Upper lobe of left lung (tissue), 6 donors: ENCODE measurements at regions not wholly inside any gene's neighbourhood (a gene's known extent, or its start where the extent isn't known, plus 50 kb on each side); places are given as distances from the start of the nearest gene placed in this dataset.

ENCODE experiments used
- ATAC-seq, 2 donors: fragments of 200-7000 bp; cut with Tn5 transposase; one replicate each; pipeline ENCODE4 v1.9.1; 2022; ENCODE audit warnings: mild to moderate bottlenecking in 2 of 2, moderate library complexity in 2 of 2; ENCODE audit not compliant: low FRiP score in 2 of 2
- DNase-seq, 2 donors: peaks; one replicate each; pipeline ENCODE4 v3.0.0-alpha.2; 2019 to 2020
- H3K27ac ChIP-seq, 4 donors: fragments of 200-600 bp; sonication (generic); one replicate each; pipeline ENCODE4 v1.5.1; 2016 to 2019
- H3K27me3 ChIP-seq, 4 donors: fragments of 200-600 bp; sonication (generic); one replicate each; pipeline ENCODE4 v1.5.1; 2017 to 2019
- H3K36me3 ChIP-seq, 4 donors: fragments of 200-600 bp; sonication (generic); one replicate each; pipeline ENCODE4 v1.5.1; 2016 to 2019
- H3K4me1 ChIP-seq, 4 donors: fragments of 200-600 bp; sonication (generic); one replicate each; pipeline ENCODE4 v1.5.1; 2018 to 2019
- H3K4me3 ChIP-seq, 4 donors: fragments of 200-600 bp; sonication (generic); one replicate each; pipeline ENCODE4 v1.5.1; 2017 to 2019; ENCODE audit warnings: mild to moderate bottlenecking in 2 of 4, moderate library complexity in 1 of 4
- H3K9me3 ChIP-seq, 4 donors: fragments of 200-600 bp; sonication (generic); one replicate each; pipeline ENCODE4 v1.5.1; 2018 to 2019
- CTCF ChIP-seq, 6 experiments: fragments of 450-650 bp in 4 of 6; fragments of 200-600 bp in 2 of 6; sonication (generic) in 2 of 6; IDR thresholded peaks; one replicate each; pipeline ENCODE4 v1.5.1; 2016 to 2019; ENCODE audit warnings: antibody characterized with exemption in 6 of 6
- EP300 ChIP-seq, 4 donors: sonication (generic); formaldehyde crosslinking; IDR thresholded peaks; one replicate each; pipeline ENCODE4 v1.5.1; 2017; ENCODE audit warnings: antibody characterized with exemption in 4 of 4, control low read depth in 2 of 4
- POLR2A ChIP-seq, 4 donors: fragments of 450-650 bp; IDR thresholded peaks; one replicate each; pipeline ENCODE4 v1.5.1; 2016 to 2017; ENCODE audit warnings: antibody characterized with exemption in 4 of 4, mild to moderate bottlenecking in 2 of 4
- POLR2AphosphoS5 ChIP-seq, 2 donors: sonication (generic); formaldehyde crosslinking; IDR thresholded peaks; one replicate each; pipeline ENCODE4 v1.5.1; 2017; ENCODE audit warnings: antibody characterized with exemption in 2 of 2
- WGBS, 2 donors: methylation state at CpG; one replicate each; pipeline ENCODE4 v1.1.5; 2017 to 2018; 5-methylcytosine and 5-hydroxymethylcytosine counted together
- donor health status: DM: no; HTN: no; CAD: no; lungs with moderate emphysema.
- donor health status: DM: no; HTN: yes; CAD: no; lungs with severe emphysema.

GRCh38 chr15:46676233-46677206, 1040.8 kb upstream of the SEMA6D start:
- no peaks in the 10 kb centered on the region for H3K4me1 ChIP-seq
- no peaks in the 10 kb centered on the region for H3K36me3 ChIP-seq
- ATAC-seq: peak in 1 of 2 donors; percentile 26
- no peak overlapping the region for H3K4me3 ChIP-seq
- DNase-seq: no peak
- H3K27me3 ChIP-seq: no peaks in the 10 kb centered on the region
- no peak overlapping the region for H3K27ac ChIP-seq
- WGBS, 2 donors: 86 to 90% methylated on average over 9 of the region's 9 CpGs
- TF ChIP-seq POLR2A (IDR thresholded peaks at IDR 0.05) (no peak), EP300 (IDR thresholded peaks at IDR 0.05) (no peak), CTCF (IDR thresholded peaks at IDR 0.05) (no peak), POLR2AphosphoS5 (IDR thresholded peaks at IDR 0.05) (no peak)
- no peaks in the 10 kb centered on the region for H3K9me3 ChIP-seq

- 60 to 79% methylated on average over 6 of the region's 6 CpGs for WGBS, 2 donors
- Histone ChIP-seq H3K9me3 (no peaks in the 10 kb centered on the region), H3K36me3 (no peaks in the 10 kb centered on the region), H3K4me1 (no peaks in the 10 kb centered on the region), H3K27ac (no peak overlapping the region), H3K4me3 (no peak overlapping the region), H3K27me3 (no peaks in the 10 kb centered on the region)
- TF ChIP-seq POLR2A (IDR thresholded peaks at IDR 0.05): no peak
- no peak for TF ChIP-seq POLR2AphosphoS5 (IDR thresholded peaks at IDR 0.05)
- no peak for TF ChIP-seq EP300 (IDR thresholded peaks at IDR 0.05)
- no peak for DNase-seq
- ATAC-seq: no peak
These were observed 1039.8 kb upstream of the SEMA6D start for GRCh38 chr15:46677491-46677890.

GRCh38 chr15:46681901-46682300, 1035.4 kb upstream of the SEMA6D start:
- TF ChIP-seq POLR2AphosphoS5 (IDR thresholded peaks at IDR 0.05): no peak
- no peak for TF ChIP-seq POLR2A (IDR thresholded peaks at IDR 0.05)
- no peak for TF ChIP-seq EP300 (IDR thresholded peaks at IDR 0.05)
- no peak for TF ChIP-seq CTCF (IDR thresholded peaks at IDR 0.05)
- WGBS, 2 donors: 67 to 82% methylated on average over 1 of the region's 1 CpG
- no peak for ATAC-seq
- H3K4me3 ChIP-seq: no peak overlapping the region
- H3K36me3 ChIP-seq: no peaks in the 10 kb centered on the region
- no peak for DNase-seq
- no peaks in the 10 kb centered on the region for H3K9me3 ChIP-seq
- no peaks in the 10 kb centered on the region for H3K4me1 ChIP-seq
- H3K27me3 ChIP-seq: no peaks in the 10 kb centered on the region
- no peak overlapping the region for H3K27ac ChIP-seq

GRCh38 chr15:46682969-46683791, 1034.1 kb upstream of the SEMA6D start:
- no peak overlapping the region for H3K4me3 ChIP-seq
- WGBS, 2 donors: 77 to 80% methylated on average over 5 of the region's 5 CpGs
- no peaks in the 10 kb centered on the region for H3K27me3 ChIP-seq
- H3K27ac ChIP-seq: no peak overlapping the region
- DNase-seq (no peak), ATAC-seq (no peak)
- no peak for TF ChIP-seq POLR2A (IDR thresholded peaks at IDR 0.05)
- H3K4me1 ChIP-seq: no peaks in the 10 kb centered on the region
- H3K9me3 ChIP-seq: no peaks in the 10 kb centered on the region
- H3K36me3 ChIP-seq: no peaks in the 10 kb centered on the region

- Histone ChIP-seq H3K4me3 (no peak overlapping the region), H3K27ac (no peak overlapping the region), H3K27me3 (no peaks in the 10 kb centered on the region), H3K36me3 (no peaks in the 10 kb centered on the region), H3K9me3 (no peaks in the 10 kb centered on the region), H3K4me1 (no peaks in the 10 kb centered on the region)
- TF ChIP-seq POLR2A (IDR thresholded peaks at IDR 0.05) (no peak), POLR2AphosphoS5 (IDR thresholded peaks at IDR 0.05) (no peak), CTCF (IDR thresholded peaks at IDR 0.05) (no peak), EP300 (IDR thresholded peaks at IDR 0.05) (no peak)
- DNase-seq (no peak), ATAC-seq (no peak)
- WGBS, 2 donors: 23 to 34% methylated on average over 1 of the region's 1 CpG
These were observed 1032.2 kb upstream of the SEMA6D start for GRCh38 chr15:46685096-46685495.
